ENCODE measurements at regions not wholly inside any gene's neighbourhood (a gene's known extent, or its start where the extent isn't known, plus 50 kb on each side); places are given as distances from the start of the nearest gene placed in this dataset.

DNA sequence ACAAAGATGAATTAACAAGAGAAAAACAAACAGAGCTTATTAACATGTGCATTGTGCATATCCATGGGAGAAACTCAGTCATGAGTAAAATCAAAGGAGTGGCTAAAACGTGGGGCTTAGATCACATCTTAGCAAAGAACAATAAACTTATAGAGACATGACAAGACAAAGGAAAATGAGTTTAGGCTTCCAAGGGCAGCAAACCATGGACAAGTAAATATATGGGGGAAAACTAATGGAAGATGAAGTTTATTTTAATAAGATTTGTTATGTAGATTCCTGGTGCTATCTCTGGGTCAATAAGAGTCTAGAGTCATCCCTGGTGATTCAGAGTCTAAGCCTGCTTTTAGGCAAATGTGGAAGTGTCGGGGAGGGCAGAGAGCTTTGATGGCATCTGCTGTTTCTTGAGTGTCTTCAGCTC, 87.2 kb upstream of the PLPP4 start:
- DNase-seq (ENCODE audit: low read depth) = no peak

DNA sequence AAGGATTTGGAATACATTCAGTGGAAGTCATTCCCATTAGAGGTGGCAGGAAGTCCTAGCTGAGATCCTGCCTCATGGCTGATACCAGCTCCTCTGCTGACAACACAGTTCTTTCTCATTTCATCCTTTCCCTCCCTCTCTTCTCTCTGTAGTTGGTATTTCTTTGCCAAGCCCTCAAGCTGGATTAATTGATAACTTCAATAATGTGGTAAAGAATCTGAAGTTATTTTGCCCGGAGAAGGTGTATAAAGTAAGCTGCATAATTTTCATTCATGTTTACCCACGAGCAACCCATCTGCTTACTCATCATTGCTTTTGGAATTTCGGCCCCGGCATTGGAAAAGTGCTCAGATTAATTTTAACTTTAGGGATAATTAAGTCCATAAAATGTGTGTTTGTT, 85.2 kb upstream of the PLPP4 start:
- no peak for DNase-seq (ENCODE audit: low read depth)

DNA sequence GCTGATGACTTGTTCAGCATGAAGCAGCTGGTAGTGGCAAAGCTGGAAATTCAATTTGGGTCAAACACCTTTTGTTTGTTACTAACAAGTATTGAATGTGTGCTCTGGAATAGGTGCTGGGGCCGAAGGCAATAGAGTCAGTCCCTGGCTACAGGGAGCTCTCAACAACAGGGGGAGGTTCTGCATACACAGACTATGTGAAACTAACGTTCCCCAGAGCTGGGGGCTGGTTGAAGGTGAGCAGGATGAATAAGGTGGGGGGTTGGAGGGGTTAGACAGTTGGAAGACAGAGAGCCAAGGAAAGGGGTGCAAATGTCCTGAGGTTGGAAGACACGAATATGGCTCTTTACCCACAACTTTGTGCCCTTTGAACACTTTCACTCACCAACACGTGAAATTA, 84.1 kb upstream of the PLPP4 start:
- DNase-seq (ENCODE audit: low read depth) = no peak

DNA sequence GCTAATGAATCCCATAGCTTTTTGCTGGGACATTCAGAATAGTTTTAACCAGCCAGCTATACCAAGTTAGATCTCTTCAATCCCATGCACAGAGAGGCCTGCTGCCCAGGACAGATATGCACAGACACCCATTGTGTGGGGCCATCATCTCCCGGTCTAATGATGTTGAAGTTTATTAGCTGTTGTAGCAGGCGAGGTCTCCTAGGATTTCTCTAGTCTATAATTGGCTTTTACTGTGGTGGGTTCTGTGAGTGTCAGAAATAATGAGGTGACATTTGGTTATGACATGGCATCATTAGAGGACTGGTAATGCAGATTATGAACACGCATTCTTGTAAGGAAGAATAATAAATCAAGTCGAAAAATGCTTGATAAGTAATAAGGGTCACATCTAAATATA, 81.4 kb upstream of the PLPP4 start:
- DNase-seq (ENCODE audit: low read depth) = no peak

DNA sequence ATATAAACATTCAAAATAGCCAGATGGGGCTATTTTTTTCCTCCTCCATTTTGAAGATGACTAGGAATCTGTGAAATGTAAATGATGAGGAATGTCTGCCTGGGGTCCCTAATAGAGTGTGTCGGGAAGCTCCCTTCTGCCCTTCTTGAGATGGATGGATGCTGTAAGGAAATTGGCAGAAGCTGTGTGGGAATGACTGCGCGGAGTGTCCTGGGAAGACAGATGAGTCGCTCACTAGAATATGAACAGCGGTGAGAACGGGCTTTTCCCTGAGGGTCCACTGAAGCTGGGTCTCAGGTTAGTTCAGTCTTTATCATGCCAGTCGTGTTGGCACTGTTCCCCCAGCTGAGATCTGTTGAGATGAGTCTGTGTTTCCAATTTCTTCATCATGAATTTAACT, 75.1 kb upstream of the PLPP4 start:
- no peak for DNase-seq (ENCODE audit: low read depth)

DNA sequence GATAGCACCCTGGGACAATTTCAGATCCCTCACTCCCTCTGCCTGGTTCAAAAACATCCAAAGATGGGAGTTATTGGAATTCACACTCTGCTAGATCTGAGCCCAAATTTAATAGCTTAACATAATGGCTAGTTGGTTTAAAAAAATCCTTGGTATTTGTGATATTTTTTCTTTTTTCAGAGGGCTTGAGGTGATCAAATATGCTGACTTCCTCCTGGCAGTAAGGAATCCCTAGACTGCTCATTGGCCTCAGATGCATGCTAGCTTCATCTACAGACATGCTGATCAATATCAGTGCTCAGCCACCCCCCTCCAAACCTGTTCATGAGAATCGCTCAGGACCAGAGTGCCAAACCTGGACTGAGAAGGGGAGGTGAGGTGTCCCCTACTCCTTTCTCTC, 74.7 kb upstream of the PLPP4 start:
- DNase-seq (ENCODE audit: low read depth) = no peak

DNA sequence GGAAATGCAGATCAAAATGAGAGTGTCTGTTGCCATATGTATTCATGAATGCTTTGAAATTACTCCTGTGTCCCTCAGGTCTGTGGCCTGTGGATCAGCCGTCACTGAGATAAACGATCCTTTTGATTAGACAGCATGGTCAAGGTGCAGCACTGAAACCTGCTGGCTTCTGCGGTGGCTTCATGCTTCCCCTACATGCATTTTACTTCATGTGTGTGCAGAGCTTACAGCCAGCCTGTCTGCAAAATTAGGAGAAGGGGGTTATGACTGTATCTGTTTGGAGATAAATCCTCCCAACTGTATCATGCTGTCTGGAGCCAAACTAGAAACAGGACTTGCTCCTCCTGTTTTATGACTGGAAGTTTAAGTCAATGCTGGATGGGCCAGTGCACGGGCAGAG, 71.0 kb upstream of the PLPP4 start:
- no peak for DNase-seq (ENCODE audit: low read depth)

DNA sequence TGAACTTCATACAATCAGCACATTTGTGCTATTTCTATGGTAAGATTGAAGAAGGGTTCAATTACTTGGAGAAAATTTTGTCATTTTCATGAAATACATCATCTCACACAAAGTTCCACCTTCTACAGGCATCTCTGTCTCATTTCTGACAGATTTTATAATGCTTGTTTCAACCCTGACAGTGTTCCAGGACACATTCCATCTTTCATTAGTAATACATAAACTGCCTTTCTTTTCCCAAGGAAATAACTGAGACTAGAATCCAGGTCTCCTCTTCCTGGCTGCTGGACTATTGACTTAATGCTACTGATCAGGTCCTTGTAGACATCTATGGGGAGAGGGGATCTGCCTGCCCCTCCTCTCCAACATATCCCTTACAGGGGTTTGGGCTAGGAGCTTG, 70.1 kb upstream of the PLPP4 start:
- no peak for DNase-seq (ENCODE audit: low read depth)

DNA sequence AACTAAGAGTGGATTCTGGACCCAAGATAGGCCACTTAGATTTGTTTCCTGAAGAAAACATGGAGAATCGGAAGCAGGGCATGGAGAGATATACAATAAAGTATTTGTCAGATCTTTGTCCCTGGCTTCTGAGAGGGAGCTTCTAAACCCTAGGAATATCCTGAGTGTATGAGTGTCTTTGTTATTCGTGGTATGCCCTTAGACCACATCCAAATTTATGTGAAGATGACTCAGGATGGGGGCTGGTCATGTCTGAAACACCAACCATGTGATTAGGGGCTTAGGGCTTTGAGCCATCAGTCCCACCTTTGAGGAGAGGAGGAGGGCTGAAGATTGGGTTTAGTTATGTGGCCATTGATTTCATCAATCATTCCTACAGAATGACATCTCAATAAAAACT, 69.7 kb upstream of the PLPP4 start:
- no peak for DNase-seq (ENCODE audit: low read depth)

DNA sequence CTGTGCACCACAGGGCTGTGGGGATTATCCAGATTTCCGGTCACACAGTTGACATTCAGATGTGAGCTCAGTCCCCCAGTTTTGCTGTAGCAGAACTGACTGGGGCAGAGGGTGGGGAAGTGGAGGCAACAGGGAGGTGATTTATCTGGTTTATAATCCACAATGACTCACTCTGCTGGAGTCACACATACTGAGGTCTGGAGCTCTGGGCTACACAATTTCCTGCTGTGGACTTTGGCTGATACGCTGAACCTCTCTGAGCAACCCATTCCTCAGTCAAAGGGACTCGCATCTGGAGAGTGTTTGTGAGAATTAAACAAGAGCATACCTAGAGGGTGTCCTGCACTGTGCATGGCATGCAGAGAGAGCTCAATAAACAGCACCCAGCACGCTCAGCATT, 64.8 kb upstream of the PLPP4 start:
- no peak for DNase-seq (ENCODE audit: low read depth)

DNA sequence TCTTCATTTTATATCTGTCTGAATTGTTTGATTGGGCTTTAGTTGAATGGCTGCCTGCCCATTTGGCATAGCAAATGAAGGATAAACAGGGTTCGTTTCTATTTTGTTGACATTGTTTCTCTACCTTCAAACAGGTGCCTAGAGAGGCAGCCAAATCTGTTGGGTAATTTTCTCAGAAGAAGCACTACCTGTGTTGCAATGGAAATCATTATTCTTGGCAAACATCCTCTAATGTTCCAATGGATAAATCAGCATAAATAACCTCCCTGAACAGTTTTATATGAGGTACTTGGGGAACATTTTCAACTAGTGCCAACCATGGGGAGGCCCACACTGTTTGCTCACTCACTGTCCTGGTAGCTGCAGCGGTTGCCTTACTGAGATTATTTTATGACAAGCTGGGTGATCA, 64.4 kb upstream of the PLPP4 start:
- DNase-seq (ENCODE audit: low read depth) = no peak

DNA sequence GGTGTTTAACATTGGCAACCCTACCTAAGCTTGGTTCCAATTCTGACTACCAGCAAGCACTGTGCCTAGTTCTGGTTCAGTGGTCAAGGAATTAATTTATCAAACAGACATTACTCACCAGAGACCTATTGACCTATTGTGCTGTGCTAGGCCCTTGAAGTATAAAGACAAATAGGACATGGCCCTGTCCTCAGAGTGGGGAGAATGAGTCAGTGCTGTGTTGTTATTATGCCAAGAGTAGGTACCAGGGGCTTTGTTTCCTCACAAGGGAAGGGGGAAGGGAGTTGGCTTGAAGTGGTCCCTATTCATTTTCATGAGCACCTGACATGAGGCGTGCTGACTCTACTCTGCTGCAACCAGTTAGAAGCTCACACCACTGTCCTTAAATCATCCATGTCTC, 62.6 kb upstream of the PLPP4 start:
- no peak for DNase-seq (ENCODE audit: low read depth)

DNA sequence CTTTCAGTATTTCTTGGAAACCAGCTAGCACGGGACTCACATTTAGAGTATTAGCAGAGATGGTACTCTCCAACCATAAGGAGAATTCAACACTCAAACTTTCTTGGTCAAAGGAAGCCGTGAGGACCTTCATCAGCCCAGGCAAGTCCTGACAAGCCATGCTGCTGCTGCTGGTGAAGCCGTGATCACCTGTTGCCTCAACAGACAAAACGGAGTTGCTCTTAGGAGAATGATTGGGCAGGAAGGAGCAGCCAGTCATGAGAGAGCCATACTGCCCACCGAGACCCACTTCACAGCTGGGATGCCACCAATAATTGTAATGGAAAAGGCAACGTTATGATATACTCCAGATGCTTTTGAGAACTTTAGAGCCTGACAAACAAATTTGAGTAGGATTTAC, 60.8 kb upstream of the PLPP4 start:
- DNase-seq (ENCODE audit: low read depth) = no peak

DNA sequence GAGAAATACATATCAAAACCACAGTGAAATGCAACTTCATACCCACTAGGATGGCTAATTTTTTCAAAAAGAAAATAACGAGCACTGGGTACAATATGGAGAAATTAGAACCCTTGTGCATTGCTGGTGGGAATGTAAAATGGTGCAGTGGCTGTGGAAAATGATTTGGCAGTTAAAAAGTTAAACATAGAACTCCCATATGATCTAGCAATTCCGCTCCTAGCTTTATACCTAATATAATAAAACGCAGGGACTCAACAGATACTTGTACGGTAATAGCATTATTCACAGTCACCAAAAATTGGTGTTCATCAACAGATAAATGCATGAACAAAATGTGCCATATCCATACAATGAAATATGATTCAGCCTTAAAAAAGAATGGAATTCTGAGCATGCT, 58.8 kb upstream of the PLPP4 start:
- DNase-seq (ENCODE audit: low read depth) = no peak

DNA sequence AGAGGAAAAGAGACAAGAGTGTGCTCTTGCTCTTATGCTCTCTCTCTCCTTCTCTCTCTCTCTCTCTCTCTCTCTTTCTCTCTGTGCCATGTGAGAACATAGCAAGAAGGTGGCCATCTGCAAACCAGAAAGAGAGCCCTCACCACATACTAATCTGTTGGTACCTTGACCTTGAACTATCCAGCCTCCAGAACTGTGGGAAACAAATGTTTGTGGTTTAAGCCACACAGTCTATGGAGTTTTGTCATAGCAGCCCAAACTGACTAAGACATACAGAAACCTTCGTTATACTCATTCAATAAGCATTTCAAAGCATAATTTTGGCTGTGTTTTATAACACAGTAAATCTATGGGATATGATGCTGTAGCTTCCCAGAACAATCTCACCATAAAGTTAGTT, 56.4 kb upstream of the PLPP4 start:
- no peak for DNase-seq (ENCODE audit: low read depth)

DNA sequence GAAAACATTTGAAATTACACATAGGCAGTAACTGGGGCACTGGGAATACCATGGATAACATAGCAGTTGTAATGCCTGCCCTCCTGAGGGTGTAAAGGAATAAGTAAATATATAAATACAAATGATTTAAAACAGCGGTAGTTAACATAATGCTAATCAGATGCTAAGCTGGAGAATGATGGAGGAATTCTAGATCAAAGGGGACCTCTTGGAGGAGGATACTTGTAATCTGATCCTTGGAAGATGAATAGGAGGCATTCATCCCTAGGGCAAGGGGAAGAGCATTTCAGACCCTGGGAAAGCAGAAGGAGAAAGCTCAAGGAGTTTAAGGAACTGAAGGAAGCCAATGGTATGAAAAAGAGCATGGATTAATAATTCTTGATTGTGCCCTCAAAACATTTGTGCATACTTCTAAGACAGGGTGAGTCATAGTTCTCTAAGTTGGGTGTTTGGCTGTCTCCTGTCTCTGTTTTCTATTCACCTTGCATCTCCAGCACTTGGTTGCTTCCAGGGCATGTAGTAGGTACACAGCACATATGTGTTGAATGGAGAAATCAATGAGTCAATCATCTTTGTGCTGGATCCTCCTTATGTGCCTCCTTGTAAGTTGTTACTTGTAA, 54.8 kb upstream of the PLPP4 start:
- no peak for DNase-seq (ENCODE audit: low read depth)

DNA sequence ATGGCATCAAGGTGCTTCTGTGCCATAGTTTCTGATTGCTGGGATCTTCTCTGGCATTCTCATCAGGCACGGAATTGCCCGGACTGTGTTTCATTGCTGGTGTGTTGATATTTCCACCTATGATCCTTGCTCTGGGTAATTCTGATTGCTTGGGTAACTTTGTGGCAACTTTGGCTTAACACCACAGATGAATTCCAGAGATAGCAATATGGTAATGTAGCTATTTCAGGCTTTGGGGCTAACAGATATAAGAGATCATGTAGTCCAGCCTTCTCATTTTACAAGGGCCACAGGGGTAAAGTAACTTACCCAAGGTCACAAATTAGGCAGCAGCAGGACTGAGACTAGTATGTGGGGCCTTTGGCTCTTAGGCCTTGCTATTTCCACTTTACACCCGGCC, 53.9 kb upstream of the PLPP4 start:
- DNase-seq (ENCODE audit: low read depth) = no peak

DNA sequence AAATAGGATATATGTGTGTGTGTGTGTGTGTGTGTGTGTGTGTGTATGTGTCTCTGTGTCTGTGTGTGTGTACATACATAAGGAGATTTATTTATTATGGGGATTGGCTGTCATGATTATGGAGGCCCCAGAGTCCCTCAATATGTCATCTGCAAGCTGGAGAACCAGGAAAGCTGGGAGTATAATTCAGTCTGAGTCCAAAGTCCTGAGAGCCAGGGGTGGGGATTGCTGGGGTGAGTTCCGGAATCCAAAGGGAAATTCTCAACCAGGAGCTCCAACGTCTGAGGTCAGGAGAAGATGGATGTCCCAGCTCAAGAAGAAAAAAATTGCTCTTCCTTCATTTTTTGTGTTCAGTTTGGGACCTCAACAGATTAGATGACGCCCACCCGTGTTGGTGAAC, 50.7 kb upstream of the PLPP4 start:
- no peak for DNase-seq (ENCODE audit: low read depth)
